SH-SY5Y (cell line): ENCODE measurements at regions not wholly inside any gene's neighbourhood (a gene's known extent, or its start where the extent isn't known, plus 50 kb on each side); places are given as distances from the start of the nearest gene placed in this dataset.

Experiments
- GATA2 ChIP-seq: IDR thresholded peaks from 2 replicates; pipeline ENCODE4 v1.6.1; 2011; ENCODE audit warnings: mild to moderate bottlenecking, low read depth, low read length
- GATA3 ChIP-seq: IDR thresholded peaks from 2 replicates; pipeline ENCODE4 v1.6.1; 2011; ENCODE audit warnings: low read depth, mild to moderate bottlenecking, low read length, moderate library complexity

- no peak for TF ChIP-seq GATA3
- no peak for TF ChIP-seq GATA2
Measured at GRCh38 chr3:42037318-42037945, 53.7 kb upstream of the TRAK1 start.

GRCh38 chr3:42036483-42036823, 54.7 kb upstream of the TRAK1 start:
- TF ChIP-seq GATA2 = peak; percentile 23; the same call in 1 of the 2 replicates
- no peak for TF ChIP-seq GATA3

- TF ChIP-seq GATA2 (no peak), GATA3 (no peak)
Measured at GRCh38 chr3:42035816-42036482, 55.2 kb upstream of the TRAK1 start.

- TF ChIP-seq GATA3 = no peak
- no peak for TF ChIP-seq GATA2
Measured at GRCh38 chr3:42035007-42035406, 56.1 kb upstream of the TRAK1 start.

GRCh38 chr3:42033741-42034140, 57.4 kb upstream of the TRAK1 start:
- no peak for TF ChIP-seq GATA2
- TF ChIP-seq GATA3 = no peak

- no peak for TF ChIP-seq GATA2
Measured at GRCh38 chr3:42032693-42033349, 58.3 kb upstream of the TRAK1 start.

- no peak for TF ChIP-seq GATA2
- TF ChIP-seq GATA3 = no peak
Measured at GRCh38 chr3:42031808-42032480, 59.2 kb upstream of the TRAK1 start.

- TF ChIP-seq GATA3 (no peak), GATA2 (no peak)
Measured at GRCh38 chr3:42028474-42028873, 62.7 kb upstream of the TRAK1 start.

- no peak for TF ChIP-seq GATA2
- no peak for TF ChIP-seq GATA3
Measured at GRCh38 chr3:42027571-42027970, 63.6 kb upstream of the TRAK1 start.

- TF ChIP-seq GATA3 = no peak
- no peak for TF ChIP-seq GATA2
Measured at GRCh38 chr3:42025370-42026138, 63.7 kb upstream of the ULK4 start.

- TF ChIP-seq GATA3 = no peak
- TF ChIP-seq GATA2 = no peak
Measured at GRCh38 chr3:42024591-42025351, 62.9 kb upstream of the ULK4 start.

- TF ChIP-seq GATA2 (no peak), GATA3 (no peak)
Measured at GRCh38 chr3:42023380-42023779, 61.5 kb upstream of the ULK4 start.

GRCh38 chr3:42022355-42022754, 60.5 kb upstream of the ULK4 start:
- TF ChIP-seq GATA3 (no peak), GATA2 (no peak)
